HG03432 (cell line): ENCODE measurements at regions not wholly inside any gene's neighbourhood (a gene's known extent, or its start where the extent isn't known, plus 50 kb on each side); places are given as distances from the start of the nearest gene placed in this dataset.

Experiments used
- ATAC-seq: cut with Tn5 transposase; IDR thresholded peaks from one replicate; pipeline ENCODE4 v1.9.1; 2021; ENCODE audit warnings: mild to moderate bottlenecking, moderate library complexity; ENCODE audit not compliant: unreplicated experiment

DNA sequence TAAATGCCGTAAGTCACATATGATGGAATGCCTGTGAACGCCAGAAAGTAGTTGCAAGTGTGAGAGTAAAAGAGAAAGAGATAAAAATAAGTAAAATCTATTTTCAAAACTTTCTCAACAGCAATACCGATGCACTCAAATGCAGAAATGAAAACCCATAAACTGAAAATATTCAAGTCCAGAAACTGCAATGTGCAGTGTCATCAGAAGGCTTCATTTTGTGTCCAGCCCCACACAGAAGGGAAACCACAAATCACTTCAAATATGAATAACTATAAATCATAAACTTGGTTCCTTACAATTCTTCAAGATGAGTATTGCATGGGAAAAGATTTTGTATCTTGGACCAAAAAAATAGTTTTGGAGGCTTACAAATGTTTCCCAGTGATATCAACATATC is 375.2 kb upstream of the ANO5 start:
- ATAC-seq = no peak

DNA sequence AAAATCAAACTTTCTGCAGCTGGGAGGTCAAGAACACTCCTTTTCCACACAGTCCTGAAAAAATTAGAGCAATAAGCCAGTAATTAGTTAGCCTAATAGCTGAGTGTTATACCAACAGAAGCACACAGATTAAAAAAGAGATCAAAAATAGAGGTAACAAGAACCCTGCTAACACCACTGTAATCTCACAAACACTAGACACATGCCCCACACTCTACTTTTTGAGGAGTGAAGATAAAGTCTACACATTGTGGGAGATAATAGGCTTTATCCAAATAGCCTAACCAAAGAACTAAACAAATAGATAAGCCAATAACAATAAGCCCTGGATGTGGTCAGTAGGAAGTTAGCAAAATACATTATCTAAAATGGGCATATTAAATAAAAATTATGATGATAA is 372.7 kb upstream of the ANO5 start:
- ATAC-seq = no peak

DNA sequence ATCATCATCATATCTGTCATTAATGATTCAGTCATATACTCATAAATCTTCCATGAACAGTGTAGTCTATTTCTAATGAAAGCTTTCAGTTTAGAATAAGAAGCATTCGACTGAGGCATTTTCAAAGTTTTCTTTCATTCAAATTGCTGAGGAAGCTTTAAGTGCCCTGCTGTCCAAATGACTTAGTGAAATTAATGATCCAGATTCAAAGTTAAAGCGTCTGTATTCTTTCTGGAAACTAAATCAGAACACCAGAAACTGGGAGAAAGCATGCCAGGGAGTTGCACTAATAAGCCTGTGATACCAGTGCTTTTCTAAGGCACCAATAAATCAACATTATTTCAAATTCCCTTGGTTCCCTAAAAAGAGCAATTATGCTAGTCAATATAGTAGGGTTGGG is 367.8 kb upstream of the ANO5 start:
- no peak for ATAC-seq

DNA sequence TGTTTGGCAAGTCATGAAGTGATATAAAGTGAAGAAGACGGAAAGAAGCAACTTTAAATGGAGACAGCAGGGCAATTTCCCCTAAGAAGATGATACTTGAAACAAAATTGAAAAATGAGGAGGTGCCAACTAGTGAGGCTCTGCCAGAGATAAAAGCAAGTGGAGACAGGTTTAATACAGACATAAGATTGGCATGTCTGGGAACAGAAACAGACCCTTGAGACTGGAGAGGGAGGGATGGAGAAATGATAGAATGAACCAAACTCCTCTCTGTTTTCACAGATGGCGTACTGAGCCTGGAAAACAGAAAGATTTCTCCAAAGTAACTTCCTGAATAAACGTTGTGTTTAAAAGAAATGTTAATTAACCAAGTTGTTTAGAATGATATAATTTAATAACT is 354.5 kb upstream of the ANO5 start:
- no peak for ATAC-seq

DNA sequence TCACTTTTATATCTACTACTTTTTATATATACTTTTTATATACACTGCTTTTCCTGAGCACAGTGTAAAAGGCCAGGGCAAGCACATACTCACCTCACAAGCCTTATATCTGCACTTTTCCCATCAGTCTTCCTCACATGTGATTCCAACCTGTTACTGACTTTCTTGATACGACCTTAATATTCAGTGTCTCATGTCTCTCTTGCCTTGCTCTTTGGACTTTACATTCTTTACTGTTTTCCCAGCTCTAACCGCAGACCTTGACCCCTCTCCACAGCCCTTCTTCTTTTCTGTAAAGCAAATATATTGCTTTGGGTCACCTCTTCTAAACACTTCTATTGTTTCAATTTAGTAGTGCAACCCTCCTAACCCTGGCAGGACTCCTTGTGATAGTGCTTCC is 353.1 kb upstream of the ANO5 start:
- no peak for ATAC-seq

DNA sequence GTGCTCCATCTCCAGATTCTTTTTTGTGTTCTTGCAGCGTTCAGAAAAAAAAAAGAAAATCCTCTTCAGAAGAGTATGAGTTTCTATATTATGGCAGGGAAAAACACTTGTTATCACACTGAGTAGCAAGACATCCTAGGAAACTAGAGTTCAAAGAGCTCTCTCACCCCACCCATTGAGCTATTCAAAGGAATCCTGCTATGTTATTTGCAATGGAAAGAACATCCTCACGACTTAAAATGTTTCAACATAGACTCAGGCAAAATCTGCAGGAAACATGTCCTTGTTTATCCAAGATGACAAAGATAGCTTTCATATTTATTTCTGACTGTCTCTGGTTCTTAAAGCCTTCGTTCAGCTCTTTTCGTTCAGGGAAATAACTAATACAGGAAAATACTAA is 331.6 kb upstream of the ANO5 start:
- ATAC-seq = no peak

DNA sequence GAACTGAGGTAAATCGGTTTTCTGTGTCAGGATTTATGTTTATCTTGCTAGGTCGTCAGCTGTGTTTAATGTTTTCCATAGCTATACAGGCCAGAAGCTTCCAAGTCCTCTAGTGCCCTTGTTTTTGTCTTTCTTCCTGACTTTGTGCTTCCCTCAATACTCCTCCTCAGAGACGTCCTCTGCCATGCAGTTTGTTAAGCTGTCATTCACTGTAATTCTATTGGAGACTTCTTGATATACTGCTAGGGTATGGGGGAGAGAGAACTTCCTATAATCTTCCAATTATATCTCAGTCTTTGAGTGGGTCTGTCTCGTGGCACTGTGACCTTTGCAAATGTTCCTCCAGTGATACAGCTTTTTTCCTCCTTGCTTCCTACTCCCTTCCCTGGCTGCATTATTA is 327.3 kb upstream of the ANO5 start:
- no peak for ATAC-seq

DNA sequence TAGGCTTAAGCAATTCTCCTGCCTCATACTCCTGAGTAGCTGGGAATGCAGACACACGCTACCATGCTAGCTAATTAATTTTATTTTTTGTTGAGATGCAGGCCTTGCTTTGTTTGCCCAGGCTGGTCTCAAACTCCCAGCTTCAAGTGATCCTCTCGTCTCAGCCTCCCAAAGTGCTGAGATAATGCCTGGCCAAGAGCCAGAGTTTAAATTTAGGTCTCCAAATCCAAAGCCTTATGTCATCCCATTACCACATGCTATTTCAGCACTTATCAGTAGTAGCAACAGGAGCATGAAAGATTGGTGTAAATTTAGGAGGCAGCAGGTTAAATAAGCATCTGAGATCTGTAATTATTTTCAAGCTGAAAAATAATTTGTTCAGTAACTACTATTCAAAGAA is 326.1 kb upstream of the ANO5 start:
- no peak for ATAC-seq

DNA sequence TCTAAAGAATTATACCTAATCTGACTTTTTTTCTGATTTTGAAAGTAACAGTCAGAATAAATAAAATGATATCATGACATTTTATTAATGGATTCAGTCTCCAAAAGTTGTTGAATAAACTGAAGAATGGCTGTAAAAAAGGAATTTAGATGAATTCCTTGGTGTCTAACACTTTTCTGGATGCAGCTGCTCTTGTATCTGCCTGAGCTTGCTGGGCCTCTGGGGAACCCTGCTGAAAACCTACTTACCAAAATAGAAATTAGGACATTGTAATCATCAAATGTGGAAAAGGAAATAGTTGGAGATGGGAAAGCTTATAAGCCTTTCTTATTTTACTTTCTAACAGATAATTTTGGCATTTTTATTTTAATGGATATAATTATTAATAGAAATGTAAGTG is 315.7 kb upstream of the ANO5 start:
- no peak for ATAC-seq

DNA sequence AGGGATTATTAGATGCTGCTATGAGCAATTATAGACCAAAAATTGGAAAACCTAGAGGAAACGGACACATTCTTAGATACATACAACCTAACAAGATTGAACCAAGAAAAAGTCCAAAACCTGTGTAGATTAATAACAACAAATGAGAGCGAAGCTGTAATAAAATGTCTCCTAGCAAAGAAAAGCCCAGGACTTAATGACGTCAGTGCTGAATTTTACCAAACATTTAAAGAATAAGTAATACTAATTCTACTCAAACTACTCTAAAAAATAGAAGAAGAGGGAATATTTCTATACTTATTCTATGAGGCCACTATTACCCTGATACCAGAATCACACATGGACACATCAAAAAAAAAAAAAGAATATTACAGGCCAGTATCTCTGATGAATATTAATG is 309.5 kb upstream of the ANO5 start:
- ATAC-seq = no peak

DNA sequence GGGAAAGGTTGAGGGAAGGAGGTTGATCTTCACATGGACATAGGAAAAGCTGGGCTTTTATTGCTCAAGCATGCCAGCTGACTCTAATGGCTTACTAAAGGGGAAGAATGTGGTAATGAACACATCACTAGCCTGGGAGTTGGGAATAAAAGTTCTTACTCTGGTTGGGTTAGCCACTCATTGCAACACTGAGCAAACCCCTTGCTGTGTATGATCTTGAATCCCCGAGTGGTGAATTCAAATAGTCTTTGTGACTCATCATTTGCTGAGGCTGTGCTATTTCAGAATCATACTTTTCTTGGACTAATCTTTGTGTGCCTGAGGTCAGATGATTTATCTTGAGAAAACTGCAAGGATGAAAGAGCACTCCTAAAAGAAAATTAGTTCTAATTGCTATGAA is 304.1 kb upstream of the ANO5 start:
- no peak for ATAC-seq

DNA sequence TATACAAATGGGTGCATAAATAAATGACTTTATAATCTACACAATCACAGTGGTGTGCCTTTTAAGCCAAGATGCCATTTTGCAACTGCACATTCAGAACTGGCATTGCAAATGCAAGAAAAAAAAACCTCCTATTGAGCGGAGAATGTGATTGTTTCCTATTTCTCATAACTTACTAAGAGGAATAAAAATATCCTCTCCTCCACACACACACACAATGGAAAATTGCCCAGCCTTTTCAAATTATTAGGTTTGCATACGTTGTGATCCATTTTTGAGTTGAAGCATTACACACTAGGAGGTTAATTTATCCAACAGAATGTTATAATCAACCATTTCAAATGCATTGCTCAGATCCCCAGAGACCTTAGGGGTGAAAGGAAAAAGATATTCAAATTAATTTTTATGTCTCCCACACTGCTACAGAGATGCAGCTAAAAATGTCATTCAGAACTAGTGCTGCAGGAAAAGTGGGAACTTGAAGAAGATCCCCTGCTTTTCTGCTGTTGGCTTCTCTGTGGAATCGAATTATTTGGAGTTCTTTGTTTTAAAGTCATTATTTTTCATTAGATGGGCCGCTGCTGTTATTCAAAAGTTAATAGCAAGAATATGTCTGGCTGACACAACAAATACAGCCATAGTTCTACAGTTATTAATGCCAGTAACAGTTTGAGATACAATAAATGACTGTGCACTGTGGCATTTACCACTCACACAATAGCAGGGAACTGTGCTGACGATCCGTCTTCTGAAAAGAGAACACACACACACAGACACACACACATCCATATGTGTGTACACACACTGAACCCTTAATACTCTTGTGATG is 299.9 kb upstream of the ANO5 start:
- no peak for ATAC-seq

DNA sequence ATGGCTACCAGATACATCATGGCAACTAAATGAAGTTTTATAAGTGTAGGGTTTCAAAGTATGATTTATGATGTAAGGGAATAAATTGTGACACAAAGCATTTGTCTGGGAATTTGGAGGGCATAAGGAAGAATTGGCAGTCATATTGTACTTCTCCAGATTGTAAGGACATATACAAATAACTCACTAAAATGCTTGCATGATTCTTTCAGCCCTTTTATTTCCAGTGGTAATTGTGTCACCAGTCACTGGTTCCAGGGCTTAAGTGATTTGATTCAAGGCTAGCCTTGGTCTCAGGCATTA is 299.4 kb upstream of the ANO5 start:
- no peak for ATAC-seq

DNA sequence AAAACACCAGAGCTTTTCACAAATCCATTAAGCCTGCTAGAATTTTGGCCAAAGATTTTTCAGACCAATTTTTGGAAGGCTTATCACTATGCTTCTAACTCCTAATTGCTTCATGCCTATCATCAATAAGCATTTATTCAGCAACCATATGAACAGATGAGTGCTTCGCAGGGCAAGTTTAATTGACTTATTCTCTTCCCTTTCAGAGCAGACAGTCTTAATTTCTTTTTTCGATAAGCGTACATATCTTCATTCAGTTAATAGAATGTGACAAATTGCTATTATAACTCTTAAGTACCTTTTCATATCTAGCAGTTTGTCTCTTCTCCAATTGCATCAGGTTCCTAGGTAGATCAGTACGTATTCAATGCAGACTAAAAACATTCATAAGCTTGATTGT is 298.4 kb upstream of the ANO5 start:
- no peak for ATAC-seq

DNA sequence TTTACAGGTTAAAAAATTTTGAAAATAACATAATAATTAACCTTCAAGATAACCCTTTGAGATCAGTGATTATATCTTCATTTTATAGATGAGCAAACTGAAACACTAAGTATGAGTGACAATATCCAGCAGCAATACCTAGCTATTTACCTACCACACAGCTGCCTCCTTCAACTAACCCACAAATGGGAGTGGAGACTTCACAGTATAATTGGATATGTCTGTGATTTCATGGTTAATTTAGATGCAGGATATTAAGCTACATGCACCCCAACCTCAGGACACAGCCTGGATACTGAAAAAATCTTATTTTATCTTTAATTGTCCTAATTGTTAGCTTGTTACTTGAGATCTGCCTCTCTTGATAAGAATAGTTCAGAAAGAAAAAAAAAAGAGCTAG is 297.2 kb upstream of the ANO5 start:
- ATAC-seq = no peak

DNA sequence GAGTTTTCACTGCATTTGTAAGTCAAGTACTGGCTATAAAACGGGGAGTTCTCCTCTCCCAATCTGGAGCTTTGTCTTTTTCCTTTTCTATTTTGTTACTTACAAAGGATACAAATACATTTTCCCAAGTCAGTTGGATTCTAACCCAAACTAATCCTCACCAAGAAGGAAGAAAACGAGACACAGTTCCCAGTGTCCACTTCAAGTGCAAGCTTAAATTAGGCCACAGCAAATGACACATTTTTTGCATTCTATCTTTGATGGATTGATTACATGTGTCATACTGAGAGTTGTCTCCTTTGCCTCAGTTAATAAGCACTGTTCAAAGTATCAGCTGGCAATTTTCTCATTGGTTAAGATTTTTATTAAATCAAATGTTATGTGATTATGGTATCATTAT is 296.7 kb upstream of the ANO5 start:
- no peak for ATAC-seq

DNA sequence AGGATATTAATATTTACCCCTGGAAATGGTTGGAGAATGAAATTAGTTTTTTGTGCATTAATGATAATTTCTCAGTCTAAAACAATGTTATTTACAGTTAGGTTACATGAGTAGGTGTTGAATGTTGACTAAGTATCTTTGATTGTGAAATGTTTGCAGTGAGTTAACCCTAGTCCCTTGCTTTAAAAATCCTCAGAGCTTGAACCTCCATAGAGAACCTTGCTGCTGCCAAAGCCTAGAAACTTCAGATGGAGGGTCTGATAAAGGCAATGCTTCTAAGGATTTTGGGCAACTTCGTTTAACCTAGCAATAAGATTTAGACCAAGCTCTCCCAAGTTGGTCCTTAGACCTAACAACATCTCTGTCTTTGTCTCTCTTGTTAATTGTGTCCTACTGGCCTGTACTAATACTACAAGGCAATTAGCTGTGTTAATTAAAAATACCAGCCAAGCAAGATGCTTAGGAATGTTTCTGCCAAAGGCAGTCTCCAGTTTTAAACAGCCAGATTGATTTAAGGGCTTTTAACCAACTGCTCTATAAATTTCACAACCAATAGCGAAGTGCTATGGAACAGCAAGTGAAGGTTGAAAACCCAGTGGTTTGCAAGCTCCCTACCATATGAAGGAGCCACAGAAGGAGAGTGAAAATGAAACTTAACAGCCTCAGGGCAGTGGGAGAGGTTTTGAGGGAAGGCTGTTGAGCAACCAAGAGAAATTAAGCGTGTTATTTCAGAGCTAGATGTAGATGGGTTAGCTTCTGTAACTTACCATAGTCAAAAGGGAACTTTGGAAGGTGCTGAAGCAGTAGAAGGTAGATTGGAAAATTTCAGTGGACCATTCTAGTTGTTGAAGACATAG is 295.9 kb upstream of the ANO5 start:
- no peak for ATAC-seq

DNA sequence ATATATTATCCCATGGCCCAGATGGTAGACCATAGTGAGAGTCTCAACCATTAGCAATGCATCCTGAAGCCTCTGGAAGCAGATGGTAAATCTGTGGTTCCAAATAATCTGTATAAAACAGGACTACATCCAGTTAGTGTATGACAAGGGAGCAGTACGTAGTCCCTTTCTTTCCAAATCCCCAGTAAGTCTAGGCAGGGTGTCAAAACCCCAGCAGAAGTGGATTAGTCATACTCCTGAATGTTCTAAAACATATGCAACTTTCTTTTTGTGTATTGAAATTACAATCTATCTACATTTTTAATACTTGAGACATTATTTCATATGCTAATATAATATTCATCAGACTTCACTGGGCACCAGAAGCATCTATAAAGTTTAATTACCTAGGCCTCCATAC is 295.1 kb upstream of the ANO5 start:
- ATAC-seq = no peak

DNA sequence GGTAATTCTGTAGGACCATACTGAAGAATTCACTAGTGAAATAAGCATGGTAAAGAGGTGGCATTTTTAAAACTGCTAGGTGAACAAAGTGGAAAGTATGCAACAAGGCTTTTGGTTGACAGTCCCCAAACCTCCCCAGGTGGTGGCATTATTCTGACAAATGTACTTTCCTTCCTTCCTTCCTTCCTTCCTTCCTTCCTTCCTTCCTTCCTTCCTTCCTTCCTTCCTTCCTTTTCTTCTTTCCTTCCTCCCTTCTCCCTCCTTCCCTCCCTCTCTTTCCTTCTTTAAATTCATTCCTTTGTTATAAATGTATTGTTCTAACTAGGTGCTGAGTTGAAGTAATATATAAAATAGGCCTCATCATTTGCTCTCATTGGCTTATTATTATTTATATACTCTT is 284.7 kb upstream of the ANO5 start:
- no peak for ATAC-seq

DNA sequence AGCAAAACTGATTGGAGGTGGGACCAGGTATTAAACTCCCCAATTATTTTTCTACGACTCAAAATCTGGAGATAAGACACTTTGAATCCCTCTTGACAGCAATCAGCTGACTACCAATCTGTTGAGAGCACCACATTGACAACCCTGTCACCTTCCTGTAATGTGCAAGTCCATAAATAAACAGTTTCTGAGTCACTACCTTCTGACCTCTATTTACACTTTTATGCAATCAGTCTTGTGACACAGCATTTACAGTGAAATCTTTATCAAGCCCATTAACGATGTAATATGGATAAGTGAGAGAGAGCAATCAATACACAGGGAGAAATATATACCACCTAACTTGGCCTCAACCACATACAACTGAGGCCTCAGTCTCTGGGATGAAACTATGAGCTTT is 283.7 kb upstream of the ANO5 start:
- no peak for ATAC-seq

DNA sequence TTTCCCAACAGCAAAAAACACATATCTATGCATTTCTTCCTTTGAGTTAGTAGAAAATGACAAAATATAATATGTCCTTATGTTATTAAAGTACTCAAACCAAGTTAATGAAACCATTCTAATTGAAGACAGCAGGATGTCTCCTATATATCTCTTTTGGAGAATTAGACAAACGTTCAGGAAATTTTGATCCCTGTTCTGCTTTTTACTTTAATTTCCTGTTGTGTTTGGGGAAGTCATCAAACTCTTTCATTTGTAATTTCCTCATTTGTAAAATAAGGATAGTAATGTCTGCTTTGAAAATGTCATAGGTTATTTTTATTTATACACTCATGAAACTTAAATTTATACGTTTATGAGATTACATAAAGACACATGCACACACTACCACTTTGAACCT is 281.8 kb upstream of the ANO5 start:
- ATAC-seq = no peak

DNA sequence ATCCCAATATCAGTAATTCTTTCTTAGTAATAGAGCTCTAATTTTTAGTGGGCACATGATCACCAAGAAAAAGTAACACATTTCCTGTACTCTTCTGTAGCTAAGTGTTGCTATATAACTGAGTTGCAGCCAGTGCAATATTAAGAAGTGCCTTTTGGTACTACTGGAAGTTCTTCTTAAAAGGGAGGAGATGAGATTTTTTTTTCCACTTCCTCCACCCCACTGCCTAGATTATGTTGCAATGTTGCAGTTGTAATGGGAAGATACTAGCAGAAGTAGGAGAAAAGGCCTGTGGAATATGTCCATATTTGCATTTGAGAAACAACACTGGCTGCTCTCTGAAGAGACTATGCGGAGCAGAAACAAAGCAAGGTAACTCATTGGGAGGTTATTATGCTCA is 280.6 kb upstream of the ANO5 start:
- no peak for ATAC-seq

DNA sequence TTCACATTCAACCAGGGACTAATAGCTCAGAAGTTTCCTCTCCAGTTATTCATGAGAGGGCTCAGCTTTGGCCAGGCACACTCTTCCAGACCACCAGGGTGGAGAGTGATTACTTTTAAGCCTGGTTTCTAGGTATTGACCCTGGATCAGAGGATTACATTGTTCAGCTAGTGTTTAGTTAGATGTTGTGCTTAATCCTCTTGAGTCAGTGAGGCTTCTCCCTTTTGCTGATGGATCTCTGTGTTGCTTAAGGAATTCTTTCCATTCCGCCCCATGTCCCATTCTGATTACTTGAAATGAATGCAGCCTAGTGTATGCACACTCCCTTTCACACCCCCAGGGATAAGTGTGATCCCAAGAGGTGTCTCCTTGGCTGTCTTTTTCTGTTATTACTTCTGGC is 271.7 kb upstream of the ANO5 start:
- no peak for ATAC-seq
